ENCODE measurements at regions not wholly inside any gene's neighbourhood (a gene's known extent, or its start where the extent isn't known, plus 50 kb on each side); places are given as distances from the start of the nearest gene placed in this dataset.

GRCh38 chr15:79373113-79373512 lies 59.0 kb upstream of the MINAR1 start:
- ATAC-seq (no peak), DNase-seq (no peak)
- H3K36me3 ChIP-seq, result no peaks in the 10 kb centered on the region
- no peaks in the 10 kb centered on the region for H3K27me3 ChIP-seq
- H3K4me3 ChIP-seq, result no peak overlapping the region
- TF ChIP-seq, protein P1, sequence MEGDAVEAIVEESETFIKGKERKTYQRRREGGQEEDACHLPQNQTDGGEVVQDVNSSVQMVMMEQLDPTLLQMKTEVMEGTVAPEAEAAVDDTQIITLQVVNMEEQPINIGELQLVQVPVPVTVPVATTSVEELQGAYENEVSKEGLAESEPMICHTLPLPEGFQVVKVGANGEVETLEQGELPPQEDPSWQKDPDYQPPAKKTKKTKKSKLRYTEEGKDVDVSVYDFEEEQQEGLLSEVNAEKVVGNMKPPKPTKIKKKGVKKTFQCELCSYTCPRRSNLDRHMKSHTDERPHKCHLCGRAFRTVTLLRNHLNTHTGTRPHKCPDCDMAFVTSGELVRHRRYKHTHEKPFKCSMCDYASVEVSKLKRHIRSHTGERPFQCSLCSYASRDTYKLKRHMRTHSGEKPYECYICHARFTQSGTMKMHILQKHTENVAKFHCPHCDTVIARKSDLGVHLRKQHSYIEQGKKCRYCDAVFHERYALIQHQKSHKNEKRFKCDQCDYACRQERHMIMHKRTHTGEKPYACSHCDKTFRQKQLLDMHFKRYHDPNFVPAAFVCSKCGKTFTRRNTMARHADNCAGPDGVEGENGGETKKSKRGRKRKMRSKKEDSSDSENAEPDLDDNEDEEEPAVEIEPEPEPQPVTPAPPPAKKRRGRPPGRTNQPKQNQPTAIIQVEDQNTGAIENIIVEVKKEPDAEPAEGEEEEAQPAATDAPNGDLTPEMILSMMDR (IDR thresholded peaks at IDR 0.05), result no peak
- no peak for TF ChIP-seq POLR2A (IDR thresholded peaks at IDR 0.05)
- intact Hi-C loops (cut with DNase I), result no loop called here
- no peaks in the 10 kb centered on the region for H3K9me3 ChIP-seq
- no peaks in the 10 kb centered on the region for H3K4me1 ChIP-seq
- H3K27ac ChIP-seq, result no peak overlapping the region
- WGBS, 4 donors, result 58 to 73% (median 66%) methylated on average over 1 of the region's 1 CpG

- intact Hi-C loops (cut with DNase I), result no loop called here
- DNase-seq (no peak), ATAC-seq (no peak)
- Histone ChIP-seq H3K36me3 (no peaks in the 10 kb centered on the region), H3K4me3 (no peak overlapping the region), H3K9me3 (no peaks in the 10 kb centered on the region), H3K27ac (no peak overlapping the region), H3K4me1 (no peaks in the 10 kb centered on the region), H3K27me3 (no peaks in the 10 kb centered on the region)
- TF ChIP-seq, protein P1 (IDR thresholded peaks at IDR 0.05), result no peak
- TF ChIP-seq POLR2A (IDR thresholded peaks at IDR 0.05), result no peak
- WGBS, 4 donors, result 48 to 72% (median 57%) methylated on average over 2 of the region's 2 CpGs
Observed at GRCh38 chr15:79373728-79374127, 58.4 kb upstream of the MINAR1 start.

GRCh38 chr15:79376383-79376782 lies 55.8 kb upstream of the MINAR1 start:
- Histone ChIP-seq H3K36me3 (no peaks in the 10 kb centered on the region), H3K27me3 (no peaks in the 10 kb centered on the region), H3K4me3 (no peak overlapping the region), H3K27ac (no peak overlapping the region), H3K4me1 (no peaks in the 10 kb centered on the region), H3K9me3 (no peaks in the 10 kb centered on the region)
- DNase-seq, result no peak
- intact Hi-C loops (cut with DNase I), result no loop called here
- no peak for ATAC-seq
- TF ChIP-seq POLR2A (IDR thresholded peaks at IDR 0.05), result no peak
- TF ChIP-seq, protein P1 (IDR thresholded peaks at IDR 0.05), result no peak
- WGBS, 4 donors, result 84 to 92% (median 88%) methylated on average over 3 of the region's 3 CpGs

GRCh38 chr15:79378394-79379109 lies 53.6 kb upstream of the MINAR1 start:
- no peak for DNase-seq
- no peak for ATAC-seq
- Histone ChIP-seq H3K27me3 (no peaks in the 10 kb centered on the region), H3K4me1 (no peaks in the 10 kb centered on the region), H3K27ac (no peak overlapping the region), H3K4me3 (no peak overlapping the region), H3K36me3 (no peaks in the 10 kb centered on the region), H3K9me3 (no peaks in the 10 kb centered on the region)
- TF ChIP-seq, protein P1 (IDR thresholded peaks at IDR 0.05), result no peak
- TF ChIP-seq POLR2A (IDR thresholded peaks at IDR 0.05), result no peak
- 89 to 92% (median 91%) methylated on average over 3 of the region's 3 CpGs for WGBS, 4 donors
- intact Hi-C loops (cut with DNase I), result no loop called here

Measured in heart left ventricle (tissue), 16 donors.